HPDE6-E6E7 (cell line): ENCODE measurements at regions not wholly inside any gene's neighbourhood (a gene's known extent, or its start where the extent isn't known, plus 50 kb on each side); places are given as distances from the start of the nearest gene placed in this dataset.
"Not testable (repeated sequence)": the region's sequence is repeated elsewhere in the genome, so short reads cannot be mapped to it uniquely, and the experiment has no call there.

Experiments
- DNase-seq: peaks from one replicate; pipeline ENCODE4 v3.0.0; 2011; ENCODE audit warnings: missing footprints; ENCODE audit errors: extremely low spot score

DNA sequence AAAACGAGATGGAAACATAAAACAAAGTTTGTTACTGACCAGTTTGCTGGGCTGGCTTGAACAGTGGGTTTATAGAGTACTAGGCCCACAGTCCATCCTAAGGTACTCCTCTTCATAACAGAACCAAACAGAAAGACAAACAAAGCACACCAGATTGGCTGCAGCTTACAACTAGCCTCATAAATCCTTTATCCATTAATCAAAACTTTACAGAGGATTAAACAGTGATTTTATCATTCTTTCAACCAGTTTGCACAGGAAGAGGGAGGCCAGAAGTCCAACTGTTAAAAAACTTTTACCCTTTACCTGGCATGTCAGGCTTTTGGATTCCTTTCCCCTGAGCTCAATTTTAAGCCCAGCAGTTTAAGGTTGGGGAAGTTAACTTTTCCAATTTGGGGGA, 1467.6 kb downstream of the MAT2B start:
- DNase-seq: no peak

- no peak for DNase-seq
These were observed 1470.6 kb downstream of the MAT2B start for GRCh38 chr5:164975986-164976385.

DNA sequence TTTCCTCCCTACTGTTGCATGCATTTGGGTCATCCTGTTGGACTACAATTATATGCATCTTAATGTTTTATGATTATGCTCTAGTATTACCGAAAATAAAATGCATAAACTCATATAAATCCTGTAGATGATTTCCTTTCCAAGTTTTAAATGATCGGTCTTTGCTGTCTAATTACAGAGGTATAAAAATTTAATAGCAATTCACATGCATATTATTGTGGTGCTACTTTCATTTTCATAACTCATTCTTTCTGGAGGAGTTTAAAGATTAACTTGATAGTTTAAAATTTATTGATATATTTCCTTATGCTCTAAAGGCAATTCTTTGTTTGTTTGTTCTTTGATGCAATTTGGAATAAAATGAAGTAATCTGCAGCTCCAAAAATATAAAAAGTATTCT, 1475.1 kb downstream of the MAT2B start:
- no peak for DNase-seq

GRCh38 chr5:164998142-164998541, 1492.7 kb downstream of the MAT2B start:
- DNase-seq: no peak

GRCh38 chr5:164998590-164998989, 1493.2 kb downstream of the MAT2B start:
- no peak for DNase-seq

GRCh38 chr5:165000479-165001190, 1495.2 kb downstream of the MAT2B start:
- DNase-seq: no peak

DNA sequence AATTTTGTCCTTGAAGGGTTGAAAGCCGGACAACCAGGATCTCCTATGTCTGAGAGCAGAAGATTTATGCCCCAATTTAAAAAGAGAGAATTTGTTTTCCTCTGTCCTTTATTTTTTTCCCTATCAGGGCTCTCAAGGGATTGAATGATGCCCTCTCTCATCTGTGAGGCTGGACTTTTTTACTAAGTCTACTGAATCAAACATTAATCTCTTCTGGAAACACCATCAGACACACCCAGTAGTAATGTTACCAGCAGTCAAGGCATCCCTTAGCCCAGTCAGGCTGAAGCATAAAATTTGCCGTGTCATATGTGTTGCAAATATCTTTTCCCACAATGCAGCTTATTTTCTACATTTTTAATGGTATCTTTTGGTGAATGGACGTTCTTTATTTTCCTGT, 1497.9 kb downstream of the MAT2B start:
- DNase-seq: no peak

DNA sequence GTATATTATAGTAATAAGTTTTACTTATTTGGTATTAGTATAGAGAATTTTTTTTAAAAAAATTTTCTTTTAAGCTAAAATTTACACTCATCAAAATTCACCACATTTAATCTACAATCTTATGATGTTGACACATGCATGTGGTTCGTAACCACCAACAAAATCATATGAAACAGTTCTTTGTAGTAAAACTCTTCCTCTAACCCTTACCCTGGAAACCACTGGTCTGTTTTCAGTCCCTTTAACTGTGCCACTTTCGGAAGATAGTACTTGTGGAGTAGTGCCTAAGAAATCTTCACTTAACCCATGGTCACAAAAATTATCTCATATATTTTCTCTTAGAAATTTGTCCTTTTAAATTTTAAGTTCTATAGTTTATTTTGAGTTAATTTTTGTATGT, 1498.8 kb downstream of the MAT2B start:
- DNase-seq: no peak

GRCh38 chr5:165014439-165014838, 1509.0 kb downstream of the MAT2B start:
- DNase-seq: no peak

DNA sequence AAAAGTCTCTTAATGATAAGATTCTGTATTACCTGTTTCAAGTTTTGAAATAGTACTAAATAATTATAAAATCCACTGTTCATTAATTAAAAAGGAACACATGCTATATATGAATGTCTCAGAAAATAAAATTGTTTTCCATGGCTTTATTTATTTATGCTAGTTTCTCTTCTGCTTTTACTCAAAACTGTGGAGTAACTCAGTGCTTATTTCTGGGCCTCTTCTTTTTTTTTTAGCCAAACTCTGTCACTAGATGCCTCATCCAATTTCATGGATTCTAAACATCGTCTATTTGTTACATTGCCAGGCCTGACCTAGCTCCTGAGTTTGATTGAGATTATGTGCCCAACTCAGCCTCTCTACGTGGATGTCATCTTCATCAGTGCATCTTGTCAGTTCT, 1509.7 kb downstream of the MAT2B start:
- DNase-seq: no peak

DNA sequence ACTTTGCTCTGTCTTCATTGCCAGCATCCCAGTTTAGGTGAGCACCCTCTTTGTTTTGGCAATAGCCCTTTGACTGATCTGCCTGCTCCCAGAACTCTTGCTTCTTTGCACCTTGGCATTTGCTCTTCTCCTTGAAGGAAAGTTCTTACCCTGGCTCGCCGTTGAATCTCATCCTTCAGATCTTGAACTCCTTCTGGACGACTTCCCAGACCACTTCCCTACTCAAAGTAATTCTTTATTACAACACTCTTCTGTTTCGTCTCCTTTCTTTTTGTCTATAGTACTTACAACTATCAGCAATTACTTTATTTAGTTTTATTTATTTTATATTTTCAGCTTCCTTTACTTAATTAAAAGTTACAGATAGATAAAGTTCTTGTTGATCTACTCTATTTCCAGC, 1510.1 kb downstream of the MAT2B start:
- no peak for DNase-seq

DNA sequence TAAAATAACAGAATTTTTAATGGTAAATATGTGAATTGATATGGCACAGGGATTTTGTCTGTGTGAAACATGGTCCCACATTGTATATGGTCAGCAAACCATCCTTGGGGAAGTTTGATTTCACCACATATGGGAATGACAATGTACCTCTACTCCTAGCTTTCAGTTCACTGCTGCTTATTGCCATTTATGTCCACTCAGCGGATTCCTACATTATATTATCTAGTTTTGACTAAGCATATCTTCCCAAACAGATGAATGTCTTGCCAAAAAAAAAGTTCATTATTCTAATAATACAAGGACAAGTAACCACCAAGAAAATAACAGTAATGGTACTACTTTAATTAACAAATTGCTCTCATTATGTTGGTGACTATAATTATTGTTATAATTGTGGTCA, 1521.6 kb downstream of the MAT2B start:
- no peak for DNase-seq

DNA sequence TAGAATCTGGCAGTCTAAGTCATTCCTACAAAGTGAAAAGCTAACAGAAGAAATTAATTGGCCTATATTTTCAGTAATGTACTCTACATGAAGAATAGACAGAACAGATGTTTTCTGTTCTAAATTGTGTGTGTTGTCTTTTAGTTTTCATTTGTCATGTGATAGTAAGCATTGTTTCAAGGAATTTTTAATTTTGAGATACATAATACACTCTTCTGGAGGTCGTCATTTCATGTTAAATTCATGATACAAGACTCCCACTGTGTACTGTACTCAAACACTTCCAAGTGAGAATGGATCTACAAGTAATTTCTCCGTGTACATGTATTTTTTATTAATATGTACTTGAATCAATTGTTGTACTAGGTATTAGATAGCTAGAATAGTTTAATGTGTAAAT, 1522.9 kb downstream of the MAT2B start:
- no peak for DNase-seq

DNA sequence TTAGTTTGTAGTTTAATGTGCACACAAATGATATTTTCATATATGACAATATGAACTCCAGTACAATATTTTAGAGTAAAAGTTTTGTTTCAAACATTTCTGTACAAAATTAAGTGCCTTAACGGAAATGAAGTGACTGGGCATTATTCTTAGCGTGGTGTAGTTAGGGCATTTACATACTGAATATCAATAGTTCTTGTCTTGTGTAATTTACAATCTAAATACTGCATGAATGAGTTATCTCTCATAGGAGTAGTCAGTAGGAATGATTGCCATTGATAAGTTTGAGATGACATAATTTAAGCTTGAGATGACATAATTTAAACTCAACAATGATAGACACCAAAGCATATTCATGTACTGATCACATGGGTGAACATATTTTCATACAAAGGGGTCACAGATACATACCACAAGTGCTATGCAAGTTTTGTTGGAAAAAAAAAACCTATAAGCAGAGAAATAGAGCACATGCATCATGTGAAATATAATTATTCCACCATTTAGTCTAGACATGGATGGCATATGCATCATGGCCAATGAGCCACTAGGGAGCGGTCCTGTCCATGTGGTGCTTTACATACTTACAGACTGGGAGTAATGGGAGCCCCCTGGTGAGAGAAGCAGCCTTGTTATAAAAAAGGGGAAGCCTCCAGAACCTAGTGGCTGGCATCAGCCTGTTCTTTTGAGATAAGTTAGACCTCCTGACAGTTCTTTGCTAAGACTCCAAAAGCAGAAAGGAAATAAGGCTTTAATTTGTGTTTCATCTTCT, 1523.9 kb downstream of the MAT2B start:
- no peak for DNase-seq

DNA sequence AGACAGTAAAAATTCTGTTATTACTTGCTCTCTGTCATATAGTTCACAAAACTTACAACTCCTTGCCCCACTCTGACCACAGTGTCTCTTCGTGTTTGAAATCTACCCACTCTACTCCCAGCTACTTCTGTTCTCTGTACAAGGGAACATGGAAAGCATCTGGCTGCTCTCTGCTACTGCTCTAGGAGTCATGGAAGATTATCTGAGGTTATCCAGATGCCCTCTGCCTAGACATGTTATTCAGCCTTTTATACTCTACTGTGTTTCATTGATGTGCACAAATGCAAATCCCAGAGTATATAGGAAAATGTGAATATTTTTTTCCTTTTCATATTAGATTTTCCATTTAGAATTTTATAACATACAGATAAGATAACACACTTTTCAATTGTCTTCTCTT, 1525.6 kb downstream of the MAT2B start:
- no peak for DNase-seq

DNA sequence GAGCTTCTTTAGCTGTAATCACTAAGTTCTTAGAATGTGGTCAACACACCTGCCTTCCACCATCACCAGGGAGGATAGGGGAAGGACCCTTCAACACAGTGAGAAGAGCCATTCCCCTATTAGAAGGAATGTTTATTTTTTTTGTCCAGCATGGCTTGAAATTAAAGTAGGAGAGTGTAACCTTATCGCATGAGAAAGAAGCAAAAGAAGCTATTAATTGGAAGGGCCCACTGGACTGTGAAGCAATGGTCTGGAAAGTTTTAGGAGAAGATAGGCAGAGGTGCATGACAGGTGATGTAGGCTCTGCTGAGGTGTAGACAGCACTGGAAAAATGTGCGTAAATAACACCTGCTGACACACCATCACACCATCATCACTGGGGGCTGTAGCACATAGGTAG, 1526.0 kb downstream of the MAT2B start:
- no peak for DNase-seq

- no peak for DNase-seq
These were observed 1530.1 kb downstream of the MAT2B start for GRCh38 chr5:165035520-165035919.

DNA sequence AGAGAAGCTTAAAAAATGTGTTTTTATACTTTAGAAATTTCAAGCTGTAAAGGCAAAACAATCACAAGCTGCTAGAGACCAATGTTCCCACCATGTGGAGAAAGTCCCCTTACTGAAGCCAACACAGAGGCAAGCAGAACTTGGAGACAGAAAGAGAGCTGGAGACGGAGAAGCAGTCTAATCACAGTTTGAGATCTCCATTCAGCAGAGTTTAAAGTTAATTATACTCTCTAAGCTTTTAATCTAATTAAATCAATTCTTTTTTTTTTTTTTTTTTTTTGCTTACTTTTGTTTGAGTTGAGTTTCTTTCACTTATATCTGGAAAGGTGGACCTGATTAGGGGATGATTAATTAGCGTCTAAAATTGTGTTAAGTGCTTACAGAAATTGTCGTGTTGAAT, 1534.3 kb downstream of the MAT2B start:
- no peak for DNase-seq

DNA sequence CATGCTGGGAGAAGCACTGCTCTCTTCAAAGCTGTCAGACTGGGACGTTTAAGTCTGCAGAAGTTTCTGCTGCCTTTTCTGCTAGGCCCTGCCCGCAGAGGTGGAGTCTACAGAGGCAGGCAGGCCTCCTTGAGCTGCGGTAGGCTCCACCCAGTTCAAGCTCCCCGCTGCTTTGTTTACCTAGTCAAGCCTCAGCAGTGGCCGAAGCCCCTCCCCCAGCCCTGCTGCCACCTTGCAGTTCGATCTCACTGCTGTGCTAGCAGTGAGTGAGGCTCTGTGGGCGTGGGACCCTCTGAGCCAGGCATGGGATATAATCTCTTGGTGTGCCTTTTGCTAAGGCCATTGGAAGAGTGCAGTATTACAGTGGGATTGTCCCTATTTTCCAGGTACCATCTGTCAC, 1540.5 kb downstream of the MAT2B start:
- DNase-seq: not testable (repeated sequence)

DNA sequence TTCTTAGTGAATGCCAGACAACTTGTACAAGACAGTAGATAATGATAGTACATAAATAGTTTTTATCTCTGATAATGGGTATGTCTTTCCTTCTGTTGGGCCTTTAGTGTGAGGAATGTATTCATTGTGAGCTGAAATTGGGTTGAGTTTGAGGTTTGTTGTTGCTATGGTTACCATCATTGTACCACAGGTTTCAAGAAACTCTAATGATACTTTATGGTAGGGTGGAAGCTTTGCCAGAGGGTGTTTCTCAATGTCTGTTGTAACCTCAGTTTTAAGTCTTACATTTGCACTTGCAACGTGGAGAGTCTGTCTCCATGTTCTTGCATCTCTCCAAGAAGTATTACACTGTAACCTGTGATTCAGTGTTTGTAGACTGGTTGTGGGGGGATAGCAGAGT, 1550.1 kb downstream of the MAT2B start:
- DNase-seq: no peak

- DNase-seq: no peak
These were observed 1551.7 kb downstream of the MAT2B start for GRCh38 chr5:165057145-165057544.

- no peak for DNase-seq
These were observed 1561.4 kb downstream of the MAT2B start for GRCh38 chr5:165066751-165067385.

GRCh38 chr5:165076686-165077085, 1571.3 kb downstream of the MAT2B start:
- DNase-seq: no peak
